Lung microvascular endothelial cell (primary cell): ENCODE measurements at regions not wholly inside any gene's neighbourhood (a gene's known extent, or its start where the extent isn't known, plus 50 kb on each side); places are given as distances from the start of the nearest gene placed in this dataset.
"Not testable (repeated sequence)": the region's sequence is repeated elsewhere in the genome, so short reads cannot be mapped to it uniquely, and the experiment has no call there.

ENCODE experiments used
- DNase-seq, 2 donors: peaks; one replicate each; pipeline versions ENCODE4 v3.0.0 to v3.0.0-alpha.2; 2010; ENCODE audit warnings: low read depth in 2 of 2

- no peak for DNase-seq
Measured at GRCh38 chr16:86229283-86229682, 281.0 kb upstream of the FOXF1 start.

GRCh38 chr16:86229866-86230656, 280.3 kb upstream of the FOXF1 start:
- no peak for DNase-seq

DNA sequence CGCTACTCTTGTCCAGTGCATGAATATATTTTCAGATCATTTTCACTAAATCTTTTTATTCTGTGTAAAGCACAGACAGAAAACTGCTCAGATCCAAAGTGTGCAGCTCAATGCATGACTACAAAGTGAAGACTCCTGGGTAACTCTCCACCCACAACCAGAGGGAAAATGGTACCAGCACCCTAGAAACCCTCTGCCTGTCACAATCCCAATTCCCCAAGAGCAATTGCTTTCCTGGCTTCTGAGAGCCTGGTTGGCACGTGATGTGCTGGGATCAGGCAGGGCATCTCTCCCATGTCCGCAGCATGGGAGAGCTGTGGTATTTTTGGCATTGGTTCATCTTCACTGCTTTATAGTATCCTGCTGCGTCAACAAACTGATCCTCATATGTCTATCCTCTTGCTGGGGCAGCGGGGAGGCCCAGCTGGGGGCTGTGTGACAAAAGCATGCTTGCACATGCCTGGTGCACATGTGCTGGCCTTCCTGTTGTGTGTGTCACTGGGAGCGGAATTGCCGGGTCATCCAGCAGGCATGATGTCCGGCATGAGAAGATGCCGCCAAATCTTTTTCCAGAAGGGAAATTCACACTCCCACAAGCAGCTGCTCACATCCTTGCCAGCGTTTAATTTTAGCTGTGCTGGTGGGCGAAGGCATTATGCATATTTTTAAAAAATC, 278.9 kb upstream of the FOXF1 start:
- DNase-seq: peak in 1 of 2 donors; percentile 77

DNA sequence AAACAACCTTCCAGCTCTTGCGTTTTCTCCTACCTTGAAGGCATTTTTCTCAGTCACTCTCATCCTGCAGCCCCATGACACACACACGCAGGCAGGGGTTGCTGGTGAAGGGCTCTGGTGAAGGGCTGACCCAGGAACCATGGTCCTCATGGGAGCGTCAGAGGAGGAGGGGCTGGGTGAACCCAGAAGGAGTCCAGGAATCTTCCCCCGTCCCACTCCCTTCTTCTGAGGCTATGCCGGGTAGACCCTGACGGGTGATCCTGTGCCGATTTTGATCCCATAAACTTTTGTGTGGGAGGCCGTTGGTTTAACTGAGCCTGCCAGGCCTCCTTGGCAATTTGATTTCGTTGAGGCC, 278.4 kb upstream of the FOXF1 start:
- no peak for DNase-seq

- DNase-seq: no peak
Measured at GRCh38 chr16:86232496-86232895, 277.8 kb upstream of the FOXF1 start.

GRCh38 chr16:86233506-86233905, 276.8 kb upstream of the FOXF1 start:
- DNase-seq: not testable (repeated sequence)

DNA sequence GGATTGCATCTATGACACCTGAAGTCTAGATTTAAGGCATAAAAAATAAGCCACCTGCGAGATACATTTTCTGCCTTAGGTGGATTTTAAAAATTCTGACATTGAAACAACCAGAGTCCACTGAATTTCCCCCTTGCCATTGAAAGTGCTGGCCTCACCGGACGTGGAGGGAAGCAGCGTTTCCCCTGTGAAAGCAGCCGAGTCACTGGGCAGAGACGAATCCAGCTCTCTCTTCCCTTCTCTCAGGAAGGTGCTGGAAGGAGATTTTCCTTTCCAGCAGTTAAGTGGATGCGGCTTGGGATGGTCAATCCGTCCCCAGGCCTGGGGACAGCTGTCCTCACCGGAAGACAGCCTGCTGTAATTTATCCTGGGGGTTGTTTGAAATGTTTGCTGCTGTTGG, 270.9 kb upstream of the FOXF1 start:
- DNase-seq: no peak

DNA sequence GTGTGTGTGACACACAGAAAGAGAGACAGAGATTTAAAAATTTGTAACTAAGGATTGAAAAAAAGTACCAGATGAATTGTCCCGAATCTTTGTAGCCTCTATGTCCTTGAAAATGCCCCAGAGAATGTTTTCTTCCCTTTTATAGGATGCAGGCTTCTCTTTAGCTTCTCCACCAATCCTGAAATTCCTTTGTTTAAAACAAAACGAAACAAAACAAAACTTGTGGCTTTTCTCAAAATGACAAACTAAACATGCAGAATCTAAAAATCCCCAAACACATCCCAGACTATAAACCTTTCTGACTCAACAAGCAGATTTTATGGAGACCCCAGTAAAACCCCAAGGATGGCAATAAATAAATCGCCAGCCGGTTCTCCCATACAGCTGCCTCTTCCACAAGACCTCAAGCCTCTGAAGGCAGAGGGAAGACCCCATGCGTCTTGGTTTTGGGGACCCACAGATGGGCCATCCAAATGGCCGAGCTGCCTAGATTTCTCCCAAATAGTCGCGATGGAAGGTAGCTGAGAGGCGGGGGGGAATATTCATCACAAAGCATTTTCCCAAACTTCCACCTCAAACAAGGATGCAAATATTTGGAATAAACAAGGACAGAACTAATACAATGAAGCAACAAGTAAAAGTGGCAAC, 269.5 kb upstream of the FOXF1 start:
- DNase-seq: no peak

- DNase-seq: no peak
Measured at GRCh38 chr16:86241681-86242080, 268.6 kb upstream of the FOXF1 start.

DNA sequence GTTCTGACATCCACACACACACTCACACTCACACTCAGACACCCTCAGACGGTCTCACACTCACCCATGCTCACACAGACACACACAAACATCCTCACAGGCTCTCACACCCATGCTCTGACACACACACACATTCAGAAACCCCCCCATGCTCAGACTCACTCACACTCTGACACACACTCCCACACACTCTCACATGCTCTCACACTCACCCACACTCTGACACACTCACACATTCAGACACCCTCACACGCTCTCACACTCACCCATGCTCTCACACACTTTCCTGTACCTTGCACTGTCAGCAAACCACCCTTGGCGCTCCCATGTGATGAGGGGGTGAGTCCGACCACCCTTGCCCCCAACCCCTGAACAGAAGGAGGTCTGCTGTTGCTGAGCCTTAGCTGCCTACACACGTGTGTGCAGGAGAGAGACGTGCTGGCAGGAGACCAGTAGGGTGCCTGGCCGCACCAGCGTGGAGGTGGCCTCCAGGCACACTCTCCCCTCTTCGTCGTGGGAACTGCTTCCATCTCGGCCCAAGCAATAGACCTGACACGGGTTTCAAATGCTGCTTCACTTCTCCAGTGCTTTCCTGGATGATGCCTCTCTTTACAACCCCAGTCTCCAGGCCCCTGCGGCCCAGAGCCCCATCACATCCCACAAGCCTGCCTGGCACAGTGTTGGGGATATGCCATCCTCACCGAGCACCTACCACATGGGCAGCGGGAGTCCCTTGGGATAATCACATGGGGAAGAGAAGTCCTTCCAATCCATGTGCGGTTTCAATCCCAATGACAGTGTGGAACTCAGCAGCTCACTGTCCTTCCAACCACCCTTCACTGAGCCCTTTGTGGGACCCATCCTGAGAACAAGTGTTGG, 267.8 kb upstream of the FOXF1 start:
- DNase-seq: no peak

DNA sequence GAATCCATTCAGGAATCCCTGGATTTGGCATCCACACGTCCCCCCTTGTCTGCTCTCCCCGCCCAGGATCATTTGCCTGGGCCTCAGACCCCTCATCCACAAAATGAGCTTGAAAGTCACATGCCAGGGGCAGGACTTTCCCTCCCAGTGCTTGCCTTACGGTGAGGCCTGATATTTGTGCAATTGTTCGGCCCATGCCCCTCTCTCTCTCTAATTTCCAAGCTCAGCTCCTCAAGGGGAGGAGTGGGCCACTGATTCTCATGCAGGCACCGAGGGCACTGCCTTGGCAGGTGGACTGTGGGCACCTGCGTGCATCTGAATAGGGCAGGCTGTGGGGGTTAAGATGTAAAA, 267.2 kb upstream of the FOXF1 start:
- no peak for DNase-seq

GRCh38 chr16:86243571-86244154, 266.7 kb upstream of the FOXF1 start:
- DNase-seq: no peak

DNA sequence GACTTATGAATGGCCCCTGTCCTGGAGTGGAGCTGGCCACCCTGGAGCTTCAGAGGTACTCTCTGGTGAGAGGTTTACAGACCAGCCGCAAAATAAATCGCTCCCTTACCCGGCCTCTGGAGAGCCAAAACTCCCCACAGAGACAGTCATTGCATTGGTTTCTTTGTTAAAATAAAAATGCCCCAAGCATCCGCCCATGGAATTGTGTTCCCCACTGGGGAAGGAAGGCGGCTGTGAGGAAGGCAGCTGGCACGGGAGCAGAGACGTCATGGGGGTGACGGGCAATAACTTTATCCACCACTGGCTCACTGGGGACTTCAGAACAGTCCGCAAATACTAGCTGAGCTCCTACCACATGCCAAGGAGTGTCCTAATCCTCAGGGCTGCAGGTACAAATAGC, 266.2 kb upstream of the FOXF1 start:
- DNase-seq: no peak

- DNase-seq: no peak
Measured at GRCh38 chr16:86244936-86245335, 265.4 kb upstream of the FOXF1 start.

DNA sequence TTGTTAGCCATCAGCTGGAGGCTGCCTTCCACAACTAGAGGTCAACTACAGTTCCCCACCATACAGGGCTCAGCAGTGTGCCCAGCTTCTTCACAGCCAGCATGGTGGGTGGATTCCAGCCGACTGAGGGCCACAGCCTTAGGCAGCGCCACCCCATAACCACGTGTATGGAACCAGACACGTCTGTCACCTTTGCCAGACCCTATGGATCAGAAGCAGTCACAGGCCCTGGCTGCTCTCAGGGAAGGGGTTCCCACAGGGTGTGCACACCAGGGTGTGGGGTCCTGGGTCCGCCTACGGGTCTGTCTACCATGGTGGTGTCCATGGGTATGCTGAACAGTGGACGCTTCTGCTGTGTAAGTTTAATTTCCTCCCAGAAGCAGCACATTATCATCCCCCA, 265.0 kb upstream of the FOXF1 start:
- no peak for DNase-seq

GRCh38 chr16:86245895-86246294, 264.4 kb upstream of the FOXF1 start:
- no peak for DNase-seq

- no peak for DNase-seq
Measured at GRCh38 chr16:86248310-86248905, 261.9 kb upstream of the FOXF1 start.

- no peak for DNase-seq
Measured at GRCh38 chr16:86249631-86250030, 260.7 kb upstream of the FOXF1 start.

- DNase-seq: no peak
Measured at GRCh38 chr16:86251682-86252081, 258.6 kb upstream of the FOXF1 start.

DNA sequence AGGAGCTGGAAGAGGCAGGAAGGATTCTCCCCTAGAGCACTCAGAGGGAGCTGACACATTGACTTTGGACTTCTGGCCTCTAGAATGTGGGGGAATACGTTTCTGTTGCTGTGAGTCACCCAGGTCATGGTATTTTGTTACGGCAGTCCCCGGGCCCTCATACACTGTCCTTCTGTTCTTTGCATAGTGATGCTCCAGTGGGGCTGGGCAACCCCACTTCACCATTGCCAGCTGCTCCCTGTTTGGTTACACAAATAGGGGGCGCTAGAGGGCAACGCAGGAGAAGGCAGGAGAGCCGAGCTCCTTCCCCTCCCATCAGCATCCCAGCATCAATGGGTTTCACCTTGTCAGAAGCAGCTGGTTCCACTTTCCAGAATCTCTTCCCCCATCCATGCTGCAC, 257.7 kb upstream of the FOXF1 start:
- peak; percentile 67 to 77 for DNase-seq

- no peak for DNase-seq
Measured at GRCh38 chr16:86255966-86256365, 254.4 kb upstream of the FOXF1 start.
